PC-9 (cell line): ENCODE measurements at regions not wholly inside any gene's neighbourhood (a gene's known extent, or its start where the extent isn't known, plus 50 kb on each side); places are given as distances from the start of the nearest gene placed in this dataset.

ENCODE experiments used
- EZH2 ChIP-seq: fragments of 200-600 bp; sonication (generic); IDR thresholded peaks from 2 replicates; pipeline ENCODE4 v1.8.0; 2017; ENCODE audit warnings: antibody characterized with exemption, low read depth
- TF ChIP-seq, protein P1 (sequence below): fragments of 200-600 bp; sonication (generic); conservative IDR thresholded peaks from 2 replicates; pipeline ENCODE4 v1.6.1; 2017; ENCODE audit warnings: mixed run types, antibody characterized with exemption, mild to moderate bottlenecking, moderate library complexity

DNA sequence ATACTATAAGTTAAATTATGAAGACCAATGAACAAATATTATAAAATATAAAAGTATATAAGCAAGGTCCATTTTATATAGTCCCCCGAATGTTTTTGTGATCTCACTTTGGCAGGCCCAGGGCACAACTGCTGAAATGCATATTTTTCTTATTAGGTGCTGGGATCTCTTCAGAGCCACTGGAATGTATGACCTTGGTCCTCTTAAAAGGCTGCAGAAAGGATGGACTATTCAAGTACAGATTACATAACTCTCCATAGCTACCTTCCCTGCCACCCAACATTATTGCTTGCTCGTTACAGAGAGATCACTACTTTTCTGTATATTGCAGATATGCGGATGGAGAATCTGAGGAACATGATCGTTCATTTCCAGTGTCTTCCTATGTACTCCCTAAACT lies 925.6 kb upstream of the CELF4 start:
- TF ChIP-seq, protein P1, sequence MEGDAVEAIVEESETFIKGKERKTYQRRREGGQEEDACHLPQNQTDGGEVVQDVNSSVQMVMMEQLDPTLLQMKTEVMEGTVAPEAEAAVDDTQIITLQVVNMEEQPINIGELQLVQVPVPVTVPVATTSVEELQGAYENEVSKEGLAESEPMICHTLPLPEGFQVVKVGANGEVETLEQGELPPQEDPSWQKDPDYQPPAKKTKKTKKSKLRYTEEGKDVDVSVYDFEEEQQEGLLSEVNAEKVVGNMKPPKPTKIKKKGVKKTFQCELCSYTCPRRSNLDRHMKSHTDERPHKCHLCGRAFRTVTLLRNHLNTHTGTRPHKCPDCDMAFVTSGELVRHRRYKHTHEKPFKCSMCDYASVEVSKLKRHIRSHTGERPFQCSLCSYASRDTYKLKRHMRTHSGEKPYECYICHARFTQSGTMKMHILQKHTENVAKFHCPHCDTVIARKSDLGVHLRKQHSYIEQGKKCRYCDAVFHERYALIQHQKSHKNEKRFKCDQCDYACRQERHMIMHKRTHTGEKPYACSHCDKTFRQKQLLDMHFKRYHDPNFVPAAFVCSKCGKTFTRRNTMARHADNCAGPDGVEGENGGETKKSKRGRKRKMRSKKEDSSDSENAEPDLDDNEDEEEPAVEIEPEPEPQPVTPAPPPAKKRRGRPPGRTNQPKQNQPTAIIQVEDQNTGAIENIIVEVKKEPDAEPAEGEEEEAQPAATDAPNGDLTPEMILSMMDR, result no peak
- TF ChIP-seq EZH2, result no peak
